NB4 (cell line): ENCODE measurements at regions not wholly inside any gene's neighbourhood (a gene's known extent, or its start where the extent isn't known, plus 50 kb on each side); places are given as distances from the start of the nearest gene placed in this dataset.

Source experiments
- CTCF ChIP-seq: IDR thresholded peaks from one replicate; pipeline ENCODE4 v1.5.1; 2012; ENCODE audit warnings: low read depth, low read length
- MYC ChIP-seq: IDR thresholded peaks from 2 replicates; pipeline ENCODE4 v1.6.1; 2011; ENCODE audit warnings: low read depth, low read length
- POLR2A ChIP-seq: IDR thresholded peaks from 2 replicates; pipeline ENCODE4 v1.6.1; 2011; ENCODE audit warnings: mild to moderate bottlenecking; ENCODE audit not compliant: insufficient read length; ENCODE audit errors: extremely low read depth

- no peak for TF ChIP-seq CTCF
- TF ChIP-seq POLR2A = no peak
- no peak for TF ChIP-seq MYC
Measured at GRCh38 chr5:98334946-98335345, 438.5 kb upstream of the RGMB start.
